G401 (cell line): ENCODE measurements at regions not wholly inside any gene's neighbourhood (a gene's known extent, or its start where the extent isn't known, plus 50 kb on each side); places are given as distances from the start of the nearest gene placed in this dataset.
"Not testable (repeated sequence)": the region's sequence is repeated elsewhere in the genome, so short reads cannot be mapped to it uniquely, and the experiment has no call there.

ENCODE experiments used
- DNase-seq: peaks from one replicate; pipeline ENCODE4 v3.0.0-alpha.2; 2015; ENCODE audit warnings: low spot score
- in situ Hi-C: cut with HindIII; loops from 2 replicates; pipeline ENCODE4 v1.10.0; 2016; ENCODE audit warnings: low sequenced_read_pairs, mixed read lengths

- in situ Hi-C loops = no loop called here
- no peak for DNase-seq
Measured at GRCh38 chr13:53442979-53443378, 414.4 kb downstream of the OLFM4 start.

GRCh38 chr13:53445686-53446085, 417.1 kb downstream of the OLFM4 start:
- in situ Hi-C loops = no loop called here
- peak; percentile 67 for DNase-seq

GRCh38 chr13:53447456-53447855, 418.8 kb downstream of the OLFM4 start:
- DNase-seq = no peak
- in situ Hi-C loops = no loop called here

- no peak for DNase-seq
- in situ Hi-C loops = no loop called here
Measured at GRCh38 chr13:53447863-53448262, 419.2 kb downstream of the OLFM4 start.

GRCh38 chr13:53452263-53452808, 423.7 kb downstream of the OLFM4 start:
- DNase-seq, in situ Hi-C loops: not testable (repeated sequence)

- no peak for DNase-seq
- in situ Hi-C loops = no loop called here
Measured at GRCh38 chr13:53460796-53461195, 432.2 kb downstream of the OLFM4 start.

GRCh38 chr13:53463106-53463505, 434.5 kb downstream of the OLFM4 start:
- in situ Hi-C loops = no loop called here
- DNase-seq = no peak

- no peak for DNase-seq
- in situ Hi-C loops = no loop called here
Measured at GRCh38 chr13:53466576-53466975, 438.0 kb downstream of the OLFM4 start.

- DNase-seq = no peak
- in situ Hi-C loops = no loop called here
Measured at GRCh38 chr13:53473397-53473796, 444.8 kb downstream of the OLFM4 start.

GRCh38 chr13:53474878-53475277, 446.3 kb downstream of the OLFM4 start:
- in situ Hi-C loops = no loop called here
- no peak for DNase-seq

- DNase-seq = no peak
- in situ Hi-C loops = no loop called here
Measured at GRCh38 chr13:53490752-53491151, 462.1 kb downstream of the OLFM4 start.

GRCh38 chr13:53494406-53494805, 465.8 kb downstream of the OLFM4 start:
- in situ Hi-C loops = no loop called here
- no peak for DNase-seq

- in situ Hi-C loops = no loop called here
- no peak for DNase-seq
Measured at GRCh38 chr13:53499576-53500133, 471.0 kb downstream of the OLFM4 start.

- no peak for DNase-seq
Measured at GRCh38 chr13:53501387-53501786, 472.8 kb downstream of the OLFM4 start.

GRCh38 chr13:53507741-53508140, 479.1 kb downstream of the OLFM4 start:
- DNase-seq = no peak

More at GRCh38 chr13:53501387-53501786, 472.8 kb downstream of the OLFM4 start:
- in situ Hi-C loops = no loop called here

GRCh38 chr13:53512635-53513034, 484.0 kb downstream of the OLFM4 start:
- in situ Hi-C loops = no loop called here
- no peak for DNase-seq

More at GRCh38 chr13:53507741-53508140, 479.1 kb downstream of the OLFM4 start:
- in situ Hi-C loops = no loop called here

GRCh38 chr13:53513226-53513625, 484.6 kb downstream of the OLFM4 start:
- in situ Hi-C loops = no loop called here
- DNase-seq = no peak

GRCh38 chr13:53520132-53520531, 491.5 kb downstream of the OLFM4 start:
- no peak for DNase-seq

GRCh38 chr13:53522034-53522433, 493.4 kb downstream of the OLFM4 start:
- in situ Hi-C loops = no loop called here
- DNase-seq = no peak

More at GRCh38 chr13:53520132-53520531, 491.5 kb downstream of the OLFM4 start:
- in situ Hi-C loops = no loop called here

- in situ Hi-C loops = no loop called here
- no peak for DNase-seq
Measured at GRCh38 chr13:53537586-53537985, 509.0 kb downstream of the OLFM4 start.

GRCh38 chr13:53545340-53545941, 516.8 kb downstream of the OLFM4 start:
- in situ Hi-C loops = no loop called here
- no peak for DNase-seq
